RCC 7860 (cell line): ENCODE measurements at regions not wholly inside any gene's neighbourhood (a gene's known extent, or its start where the extent isn't known, plus 50 kb on each side); places are given as distances from the start of the nearest gene placed in this dataset.

Experiments used
- DNase-seq: peaks from one replicate; pipeline ENCODE4 v3.0.0-alpha.2; 2015; ENCODE audit warnings: low spot score
- FAIRE-seq: peaks from 2 replicates; lab custom pipeline; 2012; peaks lifted over from hg19 to GRCh38; lab: Jason Lieb, UNC

GRCh38 chr12:123078531-123079155, 72.2 kb downstream of the PITPNM2 start:
- FAIRE-seq (no peak), DNase-seq (no peak)

GRCh38 chr12:123078120-123078465, 72.8 kb downstream of the PITPNM2 start:
- DNase-seq: no peak
- no peak for FAIRE-seq

GRCh38 chr12:123077298-123078119, 73.4 kb downstream of the PITPNM2 start:
- no peak for FAIRE-seq
- no peak for DNase-seq

- no peak for FAIRE-seq
- no peak for DNase-seq
These were observed 74.1 kb downstream of the PITPNM2 start for GRCh38 chr12:123076604-123077297.

- no peak for DNase-seq
- no peak for FAIRE-seq
These were observed 75.2 kb downstream of the PITPNM2 start for GRCh38 chr12:123075646-123076171.

GRCh38 chr12:123075087-123075645, 75.7 kb downstream of the PITPNM2 start:
- DNase-seq (no peak), FAIRE-seq (no peak)

GRCh38 chr12:123073962-123074801, 76.7 kb downstream of the PITPNM2 start:
- FAIRE-seq: no peak

GRCh38 chr12:123073292-123073691, 77.6 kb downstream of the PITPNM2 start:
- FAIRE-seq (no peak), DNase-seq (no peak)

More at GRCh38 chr12:123073962-123074801, 76.7 kb downstream of the PITPNM2 start:
- DNase-seq: no peak

- no peak for DNase-seq
- FAIRE-seq: no peak
These were observed 79.0 kb downstream of the PITPNM2 start for GRCh38 chr12:123071857-123072256.

- DNase-seq (no peak), FAIRE-seq (no peak)
These were observed 79.6 kb downstream of the PITPNM2 start for GRCh38 chr12:123071099-123071800.

GRCh38 chr12:123070267-123071081, 80.4 kb downstream of the PITPNM2 start:
- DNase-seq (no peak), FAIRE-seq (no peak)

- DNase-seq (no peak), FAIRE-seq (no peak)
These were observed 81.2 kb downstream of the PITPNM2 start for GRCh38 chr12:123069436-123070266.

GRCh38 chr12:123067654-123068053, 83.2 kb downstream of the PITPNM2 start:
- FAIRE-seq: no peak
- no peak for DNase-seq

- FAIRE-seq (no peak), DNase-seq (no peak)
These were observed 84.5 kb downstream of the PITPNM2 start for GRCh38 chr12:123066384-123066710.

- DNase-seq: no peak
- no peak for FAIRE-seq
These were observed 85.1 kb downstream of the PITPNM2 start for GRCh38 chr12:123065676-123066383.

- DNase-seq: no peak
- FAIRE-seq: no peak
These were observed 84.6 kb downstream of the ARL6IP4 start for GRCh38 chr12:123064885-123065619.

GRCh38 chr12:123064366-123064765, 83.9 kb downstream of the ARL6IP4 start:
- DNase-seq: no peak
- FAIRE-seq: no peak
